NB4 (cell line): ENCODE measurements at regions not wholly inside any gene's neighbourhood (a gene's known extent, or its start where the extent isn't known, plus 50 kb on each side); places are given as distances from the start of the nearest gene placed in this dataset.

Source experiments
- DNase-seq: peaks from one replicate; pipeline ENCODE4 v3.0.0; 2010; ENCODE audit warnings: low read depth
- H3K4me3 ChIP-seq: one replicate; pipeline ENCODE4 v1.5.1; 2011; ENCODE audit warnings: mild to moderate bottlenecking, low read depth, low read length, moderate library complexity
- CTCF ChIP-seq: IDR thresholded peaks from one replicate; pipeline ENCODE4 v1.5.1; 2012; ENCODE audit warnings: low read depth, low read length
- MAX ChIP-seq: IDR thresholded peaks from 2 replicates; pipeline ENCODE4 v1.6.1; 2011; ENCODE audit warnings: low read depth, low read length
- MYC ChIP-seq: IDR thresholded peaks from 2 replicates; pipeline ENCODE4 v1.6.1; 2011; ENCODE audit warnings: low read depth, low read length
- POLR2A ChIP-seq: IDR thresholded peaks from 2 replicates; pipeline ENCODE4 v1.6.1; 2011; ENCODE audit warnings: mild to moderate bottlenecking; ENCODE audit not compliant: insufficient read length; ENCODE audit errors: extremely low read depth

- TF ChIP-seq MYC: no peak
- no peak for TF ChIP-seq CTCF
- TF ChIP-seq MAX: no peak
- TF ChIP-seq POLR2A: no peak
- no peak overlapping the region for H3K4me3 ChIP-seq
- no peak for DNase-seq
These were observed 103.0 kb upstream of the FTMT start for GRCh38 chr5:121748686-121749085.

- no peak for DNase-seq
- no peak for TF ChIP-seq POLR2A
- TF ChIP-seq CTCF: no peak
- TF ChIP-seq MAX: no peak
- no peak for TF ChIP-seq MYC
- no peak overlapping the region for H3K4me3 ChIP-seq
These were observed 99.5 kb upstream of the FTMT start for GRCh38 chr5:121752149-121752548.

GRCh38 chr5:121755266-121755665 lies 96.4 kb upstream of the FTMT start:
- H3K4me3 ChIP-seq: no peak overlapping the region
- no peak for TF ChIP-seq MYC
- no peak for TF ChIP-seq MAX
- TF ChIP-seq POLR2A: no peak
- no peak for TF ChIP-seq CTCF
- no peak for DNase-seq

- H3K4me3 ChIP-seq: no peak overlapping the region
- TF ChIP-seq POLR2A (no peak), MYC (no peak)
- DNase-seq: no peak
These were observed 93.9 kb upstream of the FTMT start for GRCh38 chr5:121757753-121758152.

- H3K4me3 ChIP-seq: no peak overlapping the region
- TF ChIP-seq MAX (0 out of 2 replicates have a peak, but pooled peaks have one; percentile 25), POLR2A (no peak), MYC (no peak)
- DNase-seq: peak; percentile 9
These were observed 93.1 kb upstream of the FTMT start for GRCh38 chr5:121758615-121759014.

GRCh38 chr5:121762426-121762825 lies 89.3 kb upstream of the FTMT start:
- no peak for TF ChIP-seq POLR2A
- no peak for TF ChIP-seq CTCF
- no peak for TF ChIP-seq MAX
- no peak for TF ChIP-seq MYC
- no peak overlapping the region for H3K4me3 ChIP-seq

GRCh38 chr5:121763665-121764064 lies 88.0 kb upstream of the FTMT start:
- H3K4me3 ChIP-seq: no peak overlapping the region
- DNase-seq: no peak
- no peak for TF ChIP-seq MYC
- no peak for TF ChIP-seq MAX
- no peak for TF ChIP-seq POLR2A
- no peak for TF ChIP-seq CTCF

More at GRCh38 chr5:121762426-121762825, 89.3 kb upstream of the FTMT start:
- DNase-seq: no peak
